Osteocyte (in vitro differentiated cells): ENCODE measurements at regions not wholly inside any gene's neighbourhood (a gene's known extent, or its start where the extent isn't known, plus 50 kb on each side); places are given as distances from the start of the nearest gene placed in this dataset.

ENCODE experiments used
- DNase-seq: peaks from one replicate; pipeline ENCODE4 v3.0.0; 2021; ENCODE audit warnings: mixed read lengths; ENCODE audit not compliant: unreplicated experiment; ENCODE audit errors: extremely low spot score
- H3K27ac Mint-ChIP-seq: one replicate; pipeline ENCODE4 v1.8.0; 2021; ENCODE audit warnings: mild to moderate bottlenecking, mixed read lengths; ENCODE audit not compliant: unreplicated experiment
- H3K27me3 Mint-ChIP-seq: one replicate; pipeline ENCODE4 v1.8.0; 2021; ENCODE audit warnings: mixed read lengths; ENCODE audit not compliant: unreplicated experiment
- H3K36me3 Mint-ChIP-seq: one replicate; pipeline ENCODE4 v1.8.0; 2021; ENCODE audit warnings: mixed read lengths; ENCODE audit not compliant: unreplicated experiment
- H3K4me1 Mint-ChIP-seq: one replicate; pipeline ENCODE4 v1.8.0; 2021; ENCODE audit warnings: mixed read lengths; ENCODE audit not compliant: unreplicated experiment
- H3K4me3 Mint-ChIP-seq: one replicate; pipeline ENCODE4 v1.8.0; 2021; ENCODE audit warnings: mild to moderate bottlenecking, moderate library complexity, mixed read lengths; ENCODE audit not compliant: unreplicated experiment
- H3K9me3 Mint-ChIP-seq: one replicate; pipeline ENCODE4 v1.8.0; 2021; ENCODE audit warnings: mixed read lengths; ENCODE audit not compliant: unreplicated experiment
- CTCF ChIP-seq: fragments of 200-600 bp; sonication (generic); IDR thresholded peaks from 2 replicates; pipeline ENCODE4 v1.5.0; 2021; ENCODE audit warnings: antibody characterized with exemption, mild to moderate bottlenecking, moderate library complexity

GRCh38 chr21:19684328-19684727 is 1280.7 kb upstream of the TMPRSS15 start:
- H3K4me3 Mint-ChIP-seq, result no peak overlapping the region
- no peak for TF ChIP-seq CTCF
- no peak overlapping the region for H3K27ac Mint-ChIP-seq
- peaks cover 6% of the 10 kb centered on the region for H3K9me3 Mint-ChIP-seq
- H3K27me3 Mint-ChIP-seq, result no peaks in the 10 kb centered on the region
- DNase-seq, result no peak
- no peaks in the 10 kb centered on the region for H3K36me3 Mint-ChIP-seq
- H3K4me1 Mint-ChIP-seq, result no peaks in the 10 kb centered on the region

- no peaks in the 10 kb centered on the region for H3K4me1 Mint-ChIP-seq
- TF ChIP-seq CTCF, result no peak
- DNase-seq, result no peak
- H3K36me3 Mint-ChIP-seq, result no peaks in the 10 kb centered on the region
- H3K27me3 Mint-ChIP-seq, result no peaks in the 10 kb centered on the region
- no peaks in the 10 kb centered on the region for H3K9me3 Mint-ChIP-seq
- no peak overlapping the region for H3K4me3 Mint-ChIP-seq
- H3K27ac Mint-ChIP-seq, result no peak overlapping the region
Measured at GRCh38 chr21:19692231-19692630, 1288.6 kb upstream of the TMPRSS15 start.

GRCh38 chr21:19695796-19696195 is 1292.2 kb upstream of the TMPRSS15 start:
- Mint-ChIP-seq H3K27me3 (no peaks in the 10 kb centered on the region), H3K4me1 (no peaks in the 10 kb centered on the region)

GRCh38 chr21:19700476-19700875 is 1296.9 kb upstream of the TMPRSS15 start:
- no peak overlapping the region for H3K27ac Mint-ChIP-seq
- TF ChIP-seq CTCF, result no peak
- no peak for DNase-seq
- no peak overlapping the region for H3K4me3 Mint-ChIP-seq
- peaks cover 23% of the 10 kb centered on the region for H3K9me3 Mint-ChIP-seq
- H3K27me3 Mint-ChIP-seq, result no peaks in the 10 kb centered on the region
- no peaks in the 10 kb centered on the region for H3K4me1 Mint-ChIP-seq
- H3K36me3 Mint-ChIP-seq, result no peaks in the 10 kb centered on the region

More at GRCh38 chr21:19695796-19696195, 1292.2 kb upstream of the TMPRSS15 start:
- no peak overlapping the region for H3K27ac Mint-ChIP-seq
- H3K9me3 Mint-ChIP-seq, result peaks cover 20% of the 10 kb centered on the region
- no peak for DNase-seq
- H3K4me3 Mint-ChIP-seq, result no peak overlapping the region
- no peaks in the 10 kb centered on the region for H3K36me3 Mint-ChIP-seq
- no peak for TF ChIP-seq CTCF

GRCh38 chr21:19702726-19703125 is 1295.5 kb upstream of the NCAM2 start:
- no peak for DNase-seq

More at GRCh38 chr21:19702726-19703125, 1295.5 kb upstream of the NCAM2 start:
- no peak overlapping the region for H3K27ac Mint-ChIP-seq
- H3K4me3 Mint-ChIP-seq, result no peak overlapping the region
- peaks cover 19% of the 10 kb centered on the region for H3K9me3 Mint-ChIP-seq
- no peak for TF ChIP-seq CTCF
- no peaks in the 10 kb centered on the region for H3K4me1 Mint-ChIP-seq
- no peaks in the 10 kb centered on the region for H3K36me3 Mint-ChIP-seq
- H3K27me3 Mint-ChIP-seq, result no peaks in the 10 kb centered on the region
